Activated naive CD8-positive, alpha-beta T cell (primary cell): ENCODE measurements at regions not wholly inside any gene's neighbourhood (a gene's known extent, or its start where the extent isn't known, plus 50 kb on each side); places are given as distances from the start of the nearest gene placed in this dataset.

ENCODE experiments used
- H3K27ac Mint-ChIP-seq: one replicate; pipeline ENCODE4 v1.8.0; 2021; ENCODE audit warnings: mixed read lengths
- H3K27me3 Mint-ChIP-seq: one replicate; pipeline ENCODE4 v1.8.0; 2021; ENCODE audit warnings: mixed read lengths
- H3K36me3 Mint-ChIP-seq: one replicate; pipeline ENCODE4 v1.8.0; 2021; ENCODE audit warnings: mixed read lengths
- H3K4me1 Mint-ChIP-seq: one replicate; pipeline ENCODE4 v1.8.0; 2021; ENCODE audit warnings: low read depth, mixed read lengths
- H3K4me3 Mint-ChIP-seq: one replicate; pipeline ENCODE4 v1.8.0; 2021; ENCODE audit warnings: mild to moderate bottlenecking, mixed read lengths
- H3K9me3 Mint-ChIP-seq: one replicate; pipeline ENCODE4 v1.8.0; 2021; ENCODE audit warnings: low read depth, mixed read lengths

DNA sequence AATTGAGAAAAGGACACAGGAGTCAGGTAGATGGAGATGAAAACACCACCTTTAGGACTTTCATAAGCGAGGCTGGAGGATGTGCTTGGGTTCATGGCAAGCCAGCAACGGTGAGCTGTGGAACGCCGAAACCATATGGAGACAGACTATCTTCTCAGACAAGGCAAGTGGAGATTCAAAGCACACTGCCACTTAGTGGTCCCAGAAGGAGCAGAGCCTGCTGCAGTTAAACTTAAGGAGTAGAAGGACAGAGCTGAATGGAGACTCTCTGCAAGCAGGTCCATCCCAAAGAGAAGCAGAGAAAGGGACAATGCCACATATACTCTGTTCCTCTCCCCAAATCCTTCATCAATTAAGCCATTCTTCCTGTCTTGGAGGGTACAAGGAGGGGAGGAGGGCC, 236.3 kb upstream of the HABP2 start:
- H3K4me3 Mint-ChIP-seq: no peak overlapping the region
- no peaks in the 10 kb centered on the region for H3K27me3 Mint-ChIP-seq
- H3K4me1 Mint-ChIP-seq: no peaks in the 10 kb centered on the region
- no peaks in the 10 kb centered on the region for H3K9me3 Mint-ChIP-seq
- no peaks in the 10 kb centered on the region for H3K36me3 Mint-ChIP-seq
- no peak overlapping the region for H3K27ac Mint-ChIP-seq

DNA sequence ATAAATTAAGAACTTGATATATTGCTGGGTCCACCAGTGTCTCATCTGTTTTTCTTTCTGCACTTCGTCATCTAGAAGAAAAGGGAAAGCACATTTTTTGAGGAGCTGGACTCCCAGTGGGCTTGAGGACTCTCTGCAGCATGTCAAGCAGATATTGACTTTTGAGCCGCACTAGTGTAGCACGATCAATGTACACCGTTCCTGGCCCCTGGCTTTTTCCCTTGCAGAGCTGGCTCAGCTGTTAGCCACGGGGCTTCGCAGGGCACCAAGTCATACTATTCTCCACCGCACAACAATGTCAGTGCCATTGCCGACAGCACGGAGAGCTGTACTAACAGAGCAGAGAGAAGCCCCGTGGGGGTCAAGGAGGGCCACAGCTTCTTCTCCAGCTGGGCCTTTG, 235.4 kb upstream of the HABP2 start:
- H3K9me3 Mint-ChIP-seq: no peaks in the 10 kb centered on the region
- H3K27ac Mint-ChIP-seq: no peak overlapping the region
- H3K4me3 Mint-ChIP-seq: no peak overlapping the region
- no peaks in the 10 kb centered on the region for H3K27me3 Mint-ChIP-seq
- H3K4me1 Mint-ChIP-seq: no peaks in the 10 kb centered on the region
- no peaks in the 10 kb centered on the region for H3K36me3 Mint-ChIP-seq

DNA sequence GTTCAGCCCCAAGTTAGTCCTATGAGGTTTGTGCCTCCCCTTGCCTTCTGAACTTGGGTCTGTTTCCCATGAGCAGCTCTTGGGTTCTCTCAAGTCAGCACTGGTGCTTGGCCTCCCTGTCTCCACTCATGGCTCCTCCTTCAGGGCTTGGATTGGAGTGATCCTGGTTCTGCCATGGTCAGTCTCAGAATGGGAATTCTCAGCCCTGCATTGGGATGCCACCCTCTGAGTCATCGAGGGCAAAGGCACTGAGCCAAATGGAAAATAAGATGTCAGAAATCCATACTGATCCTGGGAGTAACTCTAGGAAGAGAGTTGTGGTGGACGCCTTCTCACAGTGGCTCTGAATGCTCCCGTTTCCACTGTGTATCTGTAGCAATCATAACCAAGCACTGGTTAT, 233.4 kb upstream of the HABP2 start:
- Mint-ChIP-seq H3K36me3 (no peaks in the 10 kb centered on the region), H3K4me3 (no peak overlapping the region), H3K27me3 (no peaks in the 10 kb centered on the region), H3K4me1 (no peaks in the 10 kb centered on the region), H3K27ac (no peak overlapping the region), H3K9me3 (no peaks in the 10 kb centered on the region)

DNA sequence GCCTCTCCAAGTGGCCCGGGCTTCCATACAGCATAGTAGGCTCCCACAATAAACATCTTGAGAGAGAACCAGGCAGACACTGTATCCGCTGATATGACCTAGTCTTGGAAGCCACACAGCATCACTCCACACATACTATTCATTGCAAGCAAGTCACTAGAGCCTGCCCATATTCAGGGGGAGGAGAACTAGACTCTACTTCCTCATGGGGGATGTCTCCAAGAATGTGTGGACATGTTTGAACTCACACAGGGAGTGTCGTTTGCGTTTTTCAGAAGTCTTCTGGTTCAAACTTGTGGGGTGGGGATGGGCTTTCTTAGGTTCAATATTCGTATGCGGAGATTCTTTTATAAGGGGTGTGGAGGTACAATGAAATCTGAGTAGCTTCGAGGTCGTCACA, 232.6 kb upstream of the HABP2 start:
- Mint-ChIP-seq H3K4me1 (no peaks in the 10 kb centered on the region), H3K27ac (no peak overlapping the region), H3K9me3 (no peaks in the 10 kb centered on the region), H3K36me3 (no peaks in the 10 kb centered on the region), H3K4me3 (no peak overlapping the region), H3K27me3 (no peaks in the 10 kb centered on the region)

DNA sequence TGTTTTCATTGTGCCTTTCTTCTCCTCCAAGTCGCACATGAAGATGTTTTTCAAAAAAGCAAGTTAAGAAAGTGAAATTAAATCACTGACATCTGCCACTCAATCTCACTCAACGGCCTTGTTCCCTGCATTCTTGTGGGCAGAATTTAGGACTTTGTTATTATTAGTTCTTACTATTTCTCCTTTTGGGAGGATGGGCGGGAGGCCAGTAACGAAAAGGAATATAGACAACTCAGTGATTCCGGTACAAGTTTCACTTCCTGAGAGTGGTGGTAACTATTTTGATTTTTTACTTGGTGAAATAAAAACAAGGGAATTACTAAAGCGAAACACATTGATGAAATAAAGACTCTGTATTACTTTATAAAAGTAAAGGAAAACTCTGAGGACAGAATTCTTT, 231.9 kb upstream of the HABP2 start:
- no peaks in the 10 kb centered on the region for H3K4me1 Mint-ChIP-seq
- no peak overlapping the region for H3K27ac Mint-ChIP-seq
- no peaks in the 10 kb centered on the region for H3K9me3 Mint-ChIP-seq
- H3K36me3 Mint-ChIP-seq: no peaks in the 10 kb centered on the region
- H3K27me3 Mint-ChIP-seq: no peaks in the 10 kb centered on the region
- no peak overlapping the region for H3K4me3 Mint-ChIP-seq

DNA sequence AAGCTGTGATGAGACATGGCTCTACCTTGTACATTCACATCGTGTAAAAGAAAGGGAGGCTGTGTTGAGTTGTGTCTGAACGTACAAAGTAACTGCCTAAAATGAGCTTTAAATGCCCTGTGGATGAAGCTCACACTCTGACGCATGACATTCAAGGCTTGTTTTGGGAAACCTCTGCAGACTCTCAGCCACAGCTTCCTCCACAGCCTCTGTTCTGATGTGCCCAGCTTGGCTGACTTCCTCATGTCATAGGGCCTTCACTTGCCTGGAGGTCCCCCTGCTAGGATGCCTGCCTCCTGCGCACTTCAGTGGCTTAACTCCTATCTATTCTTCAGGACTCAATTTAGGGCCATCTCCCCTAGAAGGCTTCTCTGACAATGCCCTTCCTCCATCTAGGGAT, 230.0 kb upstream of the HABP2 start:
- Mint-ChIP-seq H3K9me3 (no peaks in the 10 kb centered on the region), H3K27ac (no peak overlapping the region), H3K4me1 (peaks cover 2% of the 10 kb centered on the region), H3K27me3 (no peaks in the 10 kb centered on the region), H3K4me3 (no peak overlapping the region), H3K36me3 (peaks cover 2% of the 10 kb centered on the region)

DNA sequence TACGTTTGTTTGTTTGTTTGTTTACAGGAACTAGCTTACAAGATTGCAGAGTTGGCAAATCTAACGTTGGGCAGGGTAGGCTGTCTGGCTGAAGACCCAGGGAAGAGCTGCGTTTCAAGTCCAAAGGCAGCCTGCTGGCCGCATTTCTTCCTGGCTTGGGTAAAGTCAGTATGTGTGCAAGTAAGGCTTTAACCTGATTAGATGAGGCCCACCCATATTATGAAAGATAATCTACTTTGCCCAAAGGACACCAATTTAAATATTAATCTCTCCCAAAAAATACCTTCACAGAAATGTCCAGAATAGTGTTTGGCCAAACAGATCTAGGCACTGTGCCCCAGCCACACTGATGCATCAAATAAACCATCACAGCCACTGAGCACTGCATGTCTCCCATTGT, 228.9 kb upstream of the HABP2 start:
- peaks cover 2% of the 10 kb centered on the region for H3K4me1 Mint-ChIP-seq
- H3K4me3 Mint-ChIP-seq: no peak overlapping the region
- H3K27ac Mint-ChIP-seq: no peak overlapping the region
- peaks cover 2% of the 10 kb centered on the region for H3K36me3 Mint-ChIP-seq
- H3K9me3 Mint-ChIP-seq: no peaks in the 10 kb centered on the region
- peaks cover 2% of the 10 kb centered on the region for H3K27me3 Mint-ChIP-seq

DNA sequence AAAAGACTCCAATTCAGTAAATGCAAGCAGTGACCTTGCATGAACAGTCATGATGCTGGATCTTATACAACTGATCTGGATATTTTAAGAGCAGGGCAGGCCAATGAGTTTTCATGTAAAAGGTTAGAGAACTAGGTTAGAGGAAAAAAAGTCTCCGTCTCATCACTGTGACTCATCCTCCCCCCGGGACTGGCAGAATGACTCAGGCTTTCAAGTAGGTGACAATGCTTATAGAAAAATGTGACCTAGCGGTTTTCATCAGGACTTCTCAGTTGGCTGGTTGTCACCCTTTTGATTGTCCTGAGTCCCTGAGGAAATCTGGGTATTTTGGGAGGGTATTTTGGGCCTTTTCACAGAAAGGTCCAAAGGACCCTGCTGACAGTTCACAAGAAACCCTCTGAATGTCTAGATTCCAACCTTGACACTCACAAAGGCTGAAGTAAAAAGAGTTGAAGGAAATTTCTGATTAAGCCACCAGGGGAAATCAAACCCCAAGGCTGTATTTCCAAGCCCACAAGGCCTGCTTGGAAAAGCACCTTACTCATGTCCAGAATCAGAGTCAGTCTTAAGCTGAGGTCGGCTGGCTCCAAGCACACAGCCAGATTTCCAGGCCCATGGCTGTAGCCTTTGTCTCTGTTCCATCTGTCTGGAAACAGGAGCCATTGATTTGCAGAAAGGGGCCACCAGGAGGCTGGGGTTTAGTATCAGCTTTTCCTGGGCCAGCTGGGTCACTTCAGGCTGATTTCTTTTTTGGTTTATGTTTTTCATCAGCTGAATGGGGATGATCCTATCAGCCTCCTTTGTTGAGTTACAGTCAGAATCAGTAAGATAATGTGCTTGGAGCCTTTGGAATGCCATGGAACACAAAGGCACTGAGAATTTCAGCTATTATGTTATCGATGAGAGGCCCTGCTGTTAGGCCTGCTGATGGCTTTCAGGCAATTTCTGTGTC, 226.4 kb upstream of the HABP2 start:
- H3K4me1 Mint-ChIP-seq: peaks cover 2% of the 10 kb centered on the region
- peaks cover 5% of the 10 kb centered on the region for H3K27me3 Mint-ChIP-seq
- H3K9me3 Mint-ChIP-seq: no peaks in the 10 kb centered on the region
- no peak overlapping the region for H3K4me3 Mint-ChIP-seq
- no peak overlapping the region for H3K27ac Mint-ChIP-seq
- H3K36me3 Mint-ChIP-seq: peaks cover 2% of the 10 kb centered on the region

DNA sequence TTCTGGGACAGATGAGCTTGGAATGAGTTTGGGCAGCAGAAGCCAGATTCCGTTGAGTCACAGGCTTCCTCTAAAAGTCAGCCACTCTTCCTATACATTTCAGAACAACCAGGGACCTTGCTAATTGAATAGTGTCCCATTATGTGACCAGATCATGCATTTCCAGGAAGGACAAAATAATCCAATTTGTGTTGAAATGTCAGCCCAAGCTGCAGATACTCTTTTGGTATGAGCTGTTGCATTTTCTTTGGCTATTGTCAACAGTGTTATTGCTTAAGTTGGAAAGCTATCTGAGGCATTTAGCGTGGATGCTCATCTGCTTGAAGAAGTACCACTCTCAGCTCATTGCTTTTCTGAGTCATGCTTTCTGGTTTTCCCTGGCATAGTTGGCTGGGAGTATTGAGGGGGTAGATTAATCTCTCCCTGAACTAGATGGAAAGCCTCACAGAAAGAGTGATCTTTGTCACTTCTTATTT, 223.7 kb upstream of the HABP2 start:
- peaks cover 2% of the 10 kb centered on the region for H3K4me1 Mint-ChIP-seq
- H3K36me3 Mint-ChIP-seq: peaks cover 2% of the 10 kb centered on the region
- no peak overlapping the region for H3K27ac Mint-ChIP-seq
- H3K4me3 Mint-ChIP-seq: no peak overlapping the region
- H3K27me3 Mint-ChIP-seq: peaks cover 5% of the 10 kb centered on the region
- no peaks in the 10 kb centered on the region for H3K9me3 Mint-ChIP-seq

DNA sequence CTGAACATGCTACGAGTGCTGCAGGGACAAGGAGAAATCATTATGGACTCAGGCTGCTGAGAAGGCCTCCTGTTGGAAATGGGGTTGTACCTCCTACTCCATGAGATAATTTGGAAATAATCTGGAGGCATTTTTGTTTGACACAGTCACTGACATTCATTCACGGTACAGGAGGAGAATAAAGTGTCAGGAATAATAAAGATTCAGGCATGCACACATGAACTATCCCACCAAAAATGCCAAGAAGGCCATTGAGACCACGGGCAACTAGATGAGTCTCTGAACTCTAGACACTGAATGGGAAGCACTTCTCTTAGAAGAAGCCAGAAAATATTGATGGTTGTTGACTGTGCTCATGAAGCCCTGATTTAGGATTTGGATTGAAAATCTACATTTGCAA, 220.9 kb upstream of the HABP2 start:
- Mint-ChIP-seq H3K27me3 (peaks cover 5% of the 10 kb centered on the region), H3K4me3 (no peak overlapping the region), H3K36me3 (peaks cover 2% of the 10 kb centered on the region), H3K9me3 (no peaks in the 10 kb centered on the region), H3K4me1 (no peaks in the 10 kb centered on the region), H3K27ac (no peak overlapping the region)

DNA sequence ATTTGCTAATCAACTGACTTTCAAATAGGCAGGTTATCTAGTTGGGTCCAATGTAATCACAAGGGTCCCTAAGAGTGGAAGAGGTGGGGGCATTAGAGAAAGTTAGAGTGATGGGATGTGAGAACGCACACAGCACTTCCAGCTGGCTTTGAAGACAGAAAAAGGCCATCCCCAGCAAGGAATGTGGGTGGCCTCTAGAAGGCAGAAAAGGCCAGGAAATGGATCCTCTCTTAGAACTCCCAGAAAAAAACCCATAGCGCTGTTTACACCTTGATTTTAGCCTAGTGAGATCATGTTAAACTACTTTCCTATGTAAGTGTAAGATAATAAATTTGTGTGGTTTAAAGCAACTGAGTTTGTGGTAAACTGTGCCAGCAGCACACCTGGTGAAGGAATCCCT, 219.5 kb upstream of the HABP2 start:
- H3K27me3 Mint-ChIP-seq: peaks cover 5% of the 10 kb centered on the region
- H3K4me1 Mint-ChIP-seq: no peaks in the 10 kb centered on the region
- no peak overlapping the region for H3K27ac Mint-ChIP-seq
- H3K36me3 Mint-ChIP-seq: no peaks in the 10 kb centered on the region
- H3K4me3 Mint-ChIP-seq: no peak overlapping the region
- H3K9me3 Mint-ChIP-seq: no peaks in the 10 kb centered on the region

DNA sequence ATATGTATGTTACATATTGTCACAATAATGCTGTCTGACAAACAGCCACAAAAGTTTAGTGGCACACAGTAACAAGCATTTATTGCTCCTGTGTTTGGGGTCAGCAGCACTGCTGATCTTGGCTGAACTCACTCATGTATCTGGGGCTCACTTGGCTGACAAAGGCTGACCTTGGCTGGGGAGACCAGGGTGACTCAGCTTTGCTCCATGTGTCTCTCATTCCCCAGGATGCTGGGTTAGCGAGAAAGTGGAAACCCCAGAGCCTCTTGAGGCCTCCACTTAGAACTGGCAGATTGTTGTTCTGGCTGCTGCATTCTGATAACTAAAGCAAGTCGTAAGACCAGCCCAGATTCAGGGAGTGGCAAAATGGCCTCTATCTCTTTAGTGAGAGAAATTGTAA, 217.3 kb upstream of the HABP2 start:
- H3K36me3 Mint-ChIP-seq: no peaks in the 10 kb centered on the region
- no peaks in the 10 kb centered on the region for H3K4me1 Mint-ChIP-seq
- no peak overlapping the region for H3K27ac Mint-ChIP-seq
- no peaks in the 10 kb centered on the region for H3K27me3 Mint-ChIP-seq
- H3K9me3 Mint-ChIP-seq: no peaks in the 10 kb centered on the region
- H3K4me3 Mint-ChIP-seq: no peak overlapping the region

DNA sequence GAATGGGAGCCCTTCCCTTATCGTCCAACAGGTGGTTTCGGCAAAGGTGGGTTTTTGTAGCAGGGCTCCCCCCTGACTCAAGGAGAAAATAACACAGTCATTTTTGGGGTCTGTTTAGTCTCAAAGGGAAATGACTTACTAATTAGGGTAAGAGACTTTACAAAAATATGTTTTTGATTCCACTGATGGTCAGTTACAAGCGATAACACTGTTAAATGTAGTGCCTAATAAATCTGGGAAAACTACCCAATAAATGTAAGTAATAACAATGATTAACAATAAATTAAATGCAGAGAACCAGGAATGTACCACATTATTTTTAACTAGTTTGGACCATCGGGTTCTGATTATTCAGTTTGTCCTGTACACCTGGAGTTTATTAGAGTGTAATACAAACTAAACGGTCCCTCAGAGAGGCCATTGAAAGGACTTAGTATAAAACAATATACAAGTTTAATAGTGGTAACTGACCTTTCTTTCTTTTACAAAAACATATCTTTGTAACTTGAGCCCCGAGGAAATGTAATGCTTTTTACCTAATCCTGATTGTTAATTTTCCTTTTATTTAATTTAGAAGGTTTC, 216.2 kb upstream of the HABP2 start:
- Mint-ChIP-seq H3K27ac (no peak overlapping the region), H3K4me3 (no peak overlapping the region), H3K4me1 (no peaks in the 10 kb centered on the region), H3K36me3 (no peaks in the 10 kb centered on the region), H3K9me3 (no peaks in the 10 kb centered on the region), H3K27me3 (no peaks in the 10 kb centered on the region)

DNA sequence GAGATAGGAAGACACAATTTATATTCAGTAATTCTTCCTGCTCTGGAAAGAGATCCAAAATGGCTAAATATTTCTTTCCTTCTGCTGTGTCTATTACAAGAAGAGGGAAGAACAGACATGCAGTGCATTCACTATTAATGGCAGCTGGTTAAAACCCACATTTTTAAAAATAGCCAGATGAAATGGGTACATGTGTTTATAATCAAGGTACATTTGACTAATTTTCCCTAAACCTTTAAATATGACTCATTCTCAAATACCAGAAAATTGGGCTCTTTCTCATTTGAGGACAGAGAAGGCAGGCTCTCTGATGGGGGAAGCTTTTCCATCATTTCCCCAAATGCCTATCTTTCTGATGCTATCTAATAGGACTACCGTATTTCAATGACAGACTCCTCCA, 215.7 kb upstream of the HABP2 start:
- Mint-ChIP-seq H3K27ac (no peak overlapping the region), H3K27me3 (no peaks in the 10 kb centered on the region), H3K36me3 (no peaks in the 10 kb centered on the region), H3K4me1 (no peaks in the 10 kb centered on the region), H3K4me3 (no peak overlapping the region), H3K9me3 (no peaks in the 10 kb centered on the region)

DNA sequence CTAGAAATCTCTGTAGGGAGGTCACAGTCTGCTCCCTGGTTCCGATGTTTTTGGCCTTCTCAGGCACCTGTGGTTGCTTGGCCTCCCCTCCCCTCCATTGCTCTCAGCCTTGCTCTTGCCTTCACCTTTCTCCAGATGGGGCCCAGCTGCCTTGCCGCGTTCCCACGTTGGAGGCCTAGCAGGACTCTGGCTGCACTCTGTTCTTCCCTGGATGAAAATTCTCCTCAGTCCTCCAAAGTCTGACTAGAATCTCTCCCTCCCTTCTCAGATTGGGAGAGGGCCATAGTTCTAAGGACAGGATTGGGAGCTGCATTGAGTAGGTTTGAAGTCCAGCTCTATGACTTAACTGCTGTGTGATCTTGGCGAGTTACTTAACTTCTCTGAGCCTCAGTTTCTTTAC, 213.7 kb upstream of the HABP2 start:
- no peak overlapping the region for H3K4me3 Mint-ChIP-seq
- no peaks in the 10 kb centered on the region for H3K36me3 Mint-ChIP-seq

DNA sequence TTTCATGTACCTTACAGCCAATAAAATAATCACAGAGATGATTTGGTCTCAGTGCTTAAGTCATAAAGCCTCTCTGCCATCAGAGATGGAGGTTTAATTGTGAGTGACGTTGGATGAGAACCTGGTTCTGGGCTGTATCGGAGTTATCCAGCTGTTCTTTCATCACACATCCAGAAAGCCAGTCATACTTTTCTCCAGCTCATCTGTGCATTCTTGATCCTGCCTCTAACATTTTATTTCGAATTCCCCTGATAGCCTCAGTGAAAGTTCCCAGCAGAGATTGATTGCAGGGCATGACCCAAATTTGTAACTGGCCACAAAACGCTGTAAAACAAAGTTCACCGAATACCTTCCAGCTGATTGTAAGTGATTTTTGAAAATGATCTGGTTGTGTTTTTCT, 212.6 kb upstream of the HABP2 start:
- H3K4me1 Mint-ChIP-seq: no peaks in the 10 kb centered on the region
- no peak overlapping the region for H3K27ac Mint-ChIP-seq
- H3K36me3 Mint-ChIP-seq: no peaks in the 10 kb centered on the region
- no peaks in the 10 kb centered on the region for H3K9me3 Mint-ChIP-seq
- H3K4me3 Mint-ChIP-seq: no peak overlapping the region
- no peaks in the 10 kb centered on the region for H3K27me3 Mint-ChIP-seq

More for the DNA sequence above, 213.7 kb upstream of the HABP2 start:
- no peaks in the 10 kb centered on the region for H3K9me3 Mint-ChIP-seq
- H3K27ac Mint-ChIP-seq: no peak overlapping the region
- H3K4me1 Mint-ChIP-seq: no peaks in the 10 kb centered on the region
- H3K27me3 Mint-ChIP-seq: no peaks in the 10 kb centered on the region
